KMS-11 (cell line): ENCODE measurements at regions not wholly inside any gene's neighbourhood (a gene's known extent, or its start where the extent isn't known, plus 50 kb on each side); places are given as distances from the start of the nearest gene placed in this dataset.

Source experiments
- H2AFZ ChIP-seq: fragments of 200-600 bp; sonication (generic); 2 replicates; pipeline ENCODE4 v1.6.1; 2016; ENCODE audit warnings: antibody characterized with exemption, mixed run types, low read depth
- H3K27ac ChIP-seq: fragments of 200-600 bp; sonication (generic); 2 replicates; pipeline ENCODE4 v1.6.1; 2016; ENCODE audit warnings: mild to moderate bottlenecking, mixed run types
- H3K27me3 ChIP-seq: fragments of 200-600 bp; sonication (generic); 2 replicates; pipeline ENCODE4 v1.6.1; 2017; ENCODE audit warnings: mild to moderate bottlenecking, low read depth, mixed run types, moderate library complexity; ENCODE audit not compliant: insufficient read depth
- H3K36me3 ChIP-seq: fragments of 200-600 bp; sonication (generic); 2 replicates; pipeline ENCODE4 v1.6.1; 2017; ENCODE audit warnings: mild to moderate bottlenecking, mixed run types; ENCODE audit not compliant: insufficient read depth
- H3K4me1 ChIP-seq: fragments of 200-600 bp; sonication (generic); 2 replicates; pipeline ENCODE4 v1.6.1; 2016; ENCODE audit warnings: mild to moderate bottlenecking, low read depth, mixed run types; ENCODE audit not compliant: poor library complexity, severe bottlenecking
- H3K4me2 ChIP-seq: fragments of 200-600 bp; sonication (generic); 2 replicates; pipeline ENCODE4 v1.7.0; 2016; ENCODE audit warnings: mild to moderate bottlenecking, mixed run types
- H3K4me3 ChIP-seq: fragments of 200-600 bp; sonication (generic); IDR thresholded peaks from 2 replicates; pipeline ENCODE4 v1.6.1; 2017; ENCODE audit warnings: low read depth, low read length, mixed read lengths; ENCODE audit not compliant: insufficient read depth
- H3K79me2 ChIP-seq: fragments of 200-600 bp; sonication (generic); 2 replicates; pipeline ENCODE4 v1.6.1; 2016; ENCODE audit warnings: low read depth, mixed run types; ENCODE audit not compliant: insufficient read depth
- H3K9ac ChIP-seq: fragments of 200-600 bp; sonication (generic); 2 replicates; pipeline ENCODE4 v1.6.1; 2016; ENCODE audit warnings: mild to moderate bottlenecking, mixed run types
- H4K20me1 ChIP-seq: fragments of 200-600 bp; sonication (generic); 2 replicates; pipeline ENCODE4 v1.6.1; 2016; ENCODE audit warnings: mild to moderate bottlenecking, mixed run types; ENCODE audit not compliant: insufficient read depth
- TF ChIP-seq, protein P1 (sequence below): fragments of 200-600 bp; sonication (generic); conservative IDR thresholded peaks from 2 replicates; pipeline ENCODE4 v1.6.1; 2017; ENCODE audit warnings: low read depth, mild to moderate bottlenecking, antibody characterized with exemption, low read length, moderate library complexity, mixed read lengths

- Histone ChIP-seq H3K36me3 (no peaks in the 10 kb centered on the region), H3K9ac (no peak overlapping the region), H3K79me2 (no peaks in the 10 kb centered on the region), H3K4me3 (no peak overlapping the region), H4K20me1 (no peaks in the 10 kb centered on the region), H2AFZ (no peak overlapping the region), H3K27me3 (no peaks in the 10 kb centered on the region), H3K4me2 (no peak overlapping the region), H3K27ac (no peak overlapping the region), H3K4me1 (no peaks in the 10 kb centered on the region)
- TF ChIP-seq, protein P1, sequence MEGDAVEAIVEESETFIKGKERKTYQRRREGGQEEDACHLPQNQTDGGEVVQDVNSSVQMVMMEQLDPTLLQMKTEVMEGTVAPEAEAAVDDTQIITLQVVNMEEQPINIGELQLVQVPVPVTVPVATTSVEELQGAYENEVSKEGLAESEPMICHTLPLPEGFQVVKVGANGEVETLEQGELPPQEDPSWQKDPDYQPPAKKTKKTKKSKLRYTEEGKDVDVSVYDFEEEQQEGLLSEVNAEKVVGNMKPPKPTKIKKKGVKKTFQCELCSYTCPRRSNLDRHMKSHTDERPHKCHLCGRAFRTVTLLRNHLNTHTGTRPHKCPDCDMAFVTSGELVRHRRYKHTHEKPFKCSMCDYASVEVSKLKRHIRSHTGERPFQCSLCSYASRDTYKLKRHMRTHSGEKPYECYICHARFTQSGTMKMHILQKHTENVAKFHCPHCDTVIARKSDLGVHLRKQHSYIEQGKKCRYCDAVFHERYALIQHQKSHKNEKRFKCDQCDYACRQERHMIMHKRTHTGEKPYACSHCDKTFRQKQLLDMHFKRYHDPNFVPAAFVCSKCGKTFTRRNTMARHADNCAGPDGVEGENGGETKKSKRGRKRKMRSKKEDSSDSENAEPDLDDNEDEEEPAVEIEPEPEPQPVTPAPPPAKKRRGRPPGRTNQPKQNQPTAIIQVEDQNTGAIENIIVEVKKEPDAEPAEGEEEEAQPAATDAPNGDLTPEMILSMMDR, result no peak
Observed at GRCh38 chr13:48797127-48797526, 143.4 kb downstream of the CYSLTR2 start.

DNA sequence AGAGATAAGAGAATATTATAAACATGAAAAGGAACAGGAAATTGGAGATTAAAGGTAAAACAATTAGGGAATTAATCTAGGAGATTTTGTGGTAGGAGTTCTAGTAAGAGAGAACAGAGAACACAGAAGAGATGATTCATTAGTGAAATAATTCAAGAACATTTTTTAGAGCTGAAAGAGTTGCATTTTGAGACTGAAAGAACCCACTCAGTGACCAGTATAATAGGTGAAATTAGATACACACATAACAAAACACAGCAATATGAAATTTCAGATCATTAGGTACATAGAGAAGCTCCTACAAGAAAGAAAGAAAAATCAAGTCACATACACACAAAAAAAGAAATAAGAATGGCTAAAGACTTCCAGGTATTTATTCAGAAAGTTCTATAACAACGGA is 144.0 kb downstream of the CYSLTR2 start:
- H3K27ac ChIP-seq, result no peak overlapping the region
- no peak overlapping the region for H3K4me2 ChIP-seq
- H3K4me3 ChIP-seq, result no peak overlapping the region
- H2AFZ ChIP-seq, result no peak overlapping the region
- H3K79me2 ChIP-seq, result no peaks in the 10 kb centered on the region
- TF ChIP-seq, protein P1, result no peak
- H3K4me1 ChIP-seq, result no peaks in the 10 kb centered on the region
- H3K36me3 ChIP-seq, result no peaks in the 10 kb centered on the region
- no peaks in the 10 kb centered on the region for H3K27me3 ChIP-seq
- H4K20me1 ChIP-seq, result no peaks in the 10 kb centered on the region
- no peak overlapping the region for H3K9ac ChIP-seq

GRCh38 chr13:48798180-48798579 is 144.5 kb downstream of the CYSLTR2 start:
- Histone ChIP-seq H3K27ac (no peak overlapping the region), H3K36me3 (no peaks in the 10 kb centered on the region), H2AFZ (no peak overlapping the region), H3K4me3 (no peak overlapping the region), H3K4me2 (no peak overlapping the region), H3K27me3 (no peaks in the 10 kb centered on the region), H4K20me1 (no peaks in the 10 kb centered on the region), H3K79me2 (no peaks in the 10 kb centered on the region), H3K4me1 (no peaks in the 10 kb centered on the region), H3K9ac (no peak overlapping the region)
- TF ChIP-seq, protein P1, result no peak

- Histone ChIP-seq H4K20me1 (no peaks in the 10 kb centered on the region), H3K36me3 (no peaks in the 10 kb centered on the region), H3K4me2 (no peak overlapping the region), H3K4me3 (no peak overlapping the region), H3K9ac (no peak overlapping the region), H3K4me1 (no peaks in the 10 kb centered on the region), H2AFZ (no peak overlapping the region), H3K27me3 (no peaks in the 10 kb centered on the region), H3K27ac (no peak overlapping the region), H3K79me2 (no peaks in the 10 kb centered on the region)
- TF ChIP-seq, protein P1, result no peak
Observed at GRCh38 chr13:48801255-48801654, 147.5 kb downstream of the CYSLTR2 start.
